GM18873 (cell line): ENCODE measurements at regions not wholly inside any gene's neighbourhood (a gene's known extent, or its start where the extent isn't known, plus 50 kb on each side); places are given as distances from the start of the nearest gene placed in this dataset.
"Not testable (repeated sequence)": the region's sequence is repeated elsewhere in the genome, so short reads cannot be mapped to it uniquely, and the experiment has no call there.

Experiments used
- ATAC-seq: cut with Tn5 transposase; IDR thresholded peaks from one replicate; pipeline ENCODE4 v1.9.1; 2021; ENCODE audit warnings: mild to moderate bottlenecking, moderate library complexity, moderate number of reproducible peaks; ENCODE audit not compliant: unreplicated experiment, low FRiP score

GRCh38 chr4:10856271-10856782, 171.8 kb upstream of the CLNK start:
- ATAC-seq = no peak

- ATAC-seq = no peak
These were observed 168.6 kb upstream of the CLNK start for GRCh38 chr4:10853196-10853595.

- no peak for ATAC-seq
These were observed 157.1 kb upstream of the CLNK start for GRCh38 chr4:10841697-10842096.

- ATAC-seq = no peak
These were observed 152.6 kb upstream of the CLNK start for GRCh38 chr4:10837151-10837550.

- no peak for ATAC-seq
These were observed 148.4 kb upstream of the CLNK start for GRCh38 chr4:10832806-10833628.

- no peak for ATAC-seq
These were observed 147.3 kb upstream of the CLNK start for GRCh38 chr4:10831727-10832408.

GRCh38 chr4:10828918-10829538, 144.5 kb upstream of the CLNK start:
- not testable (repeated sequence) for ATAC-seq

GRCh38 chr4:10821826-10822225, 137.3 kb upstream of the CLNK start:
- ATAC-seq = no peak

- ATAC-seq = no peak
These were observed 132.0 kb upstream of the CLNK start for GRCh38 chr4:10816571-10816970.

GRCh38 chr4:10811991-10812390, 127.4 kb upstream of the CLNK start:
- ATAC-seq = no peak

GRCh38 chr4:10810411-10810810, 125.8 kb upstream of the CLNK start:
- no peak for ATAC-seq

GRCh38 chr4:10809905-10810304, 125.3 kb upstream of the CLNK start:
- peak; percentile 85 for ATAC-seq

GRCh38 chr4:10808591-10808990, 124.0 kb upstream of the CLNK start:
- no peak for ATAC-seq

GRCh38 chr4:10806953-10807645, 122.5 kb upstream of the CLNK start:
- ATAC-seq = no peak

GRCh38 chr4:10803713-10804343, 119.3 kb upstream of the CLNK start:
- ATAC-seq = no peak

GRCh38 chr4:10787365-10787764, 102.8 kb upstream of the CLNK start:
- no peak for ATAC-seq

- no peak for ATAC-seq
These were observed 100.1 kb upstream of the CLNK start for GRCh38 chr4:10784621-10785020.

GRCh38 chr4:10783351-10783750, 98.8 kb upstream of the CLNK start:
- no peak for ATAC-seq

GRCh38 chr4:10781805-10782204, 97.2 kb upstream of the CLNK start:
- ATAC-seq = no peak

- ATAC-seq = not testable (repeated sequence)
These were observed 96.2 kb upstream of the CLNK start for GRCh38 chr4:10780803-10781202.
